Activated T-cell treated with anti-CD3 and anti-CD28 coated beads, Interleukin-2, amount 50 U/mL, for 72 hours (primary cell): ENCODE measurements at regions not wholly inside any gene's neighbourhood (a gene's known extent, or its start where the extent isn't known, plus 50 kb on each side); places are given as distances from the start of the nearest gene placed in this dataset.

Source experiments
- ATAC-seq, 2 donors: fragments of 150-1000 bp; cut with Tn5 transposase; replicated peaks in 1 of 2; 2 replicates each; pipeline ENCODE4 v1.10.0; 2021; ENCODE audit warnings: moderate library complexity in 2 of 2, mild to moderate bottlenecking in 1 of 2
- DNase-seq, 2 donors: peaks; one replicate each; pipeline ENCODE4 v3.0.0; 2021 to 2022; ENCODE audit warnings: mixed read lengths in 1 of 2
- H3K27ac Mint-ChIP-seq: one replicate; pipeline ENCODE4 v1.8.0; 2022; ENCODE audit warnings: mild to moderate bottlenecking, moderate library complexity, mixed read lengths
- H3K27me3 Mint-ChIP-seq: one replicate; pipeline ENCODE4 v1.8.0; 2022; ENCODE audit warnings: low read depth, mixed read lengths
- H3K36me3 Mint-ChIP-seq, 2 donors: one replicate each; pipeline ENCODE4 v1.8.0; 2022; ENCODE audit warnings: mixed read lengths in 2 of 2, mild to moderate bottlenecking in 1 of 2; ENCODE audit not compliant: insufficient read depth in 2 of 2
- H3K4me1 Mint-ChIP-seq: one replicate; pipeline ENCODE4 v1.8.0; 2022; ENCODE audit warnings: low read depth, mixed read lengths
- H3K4me3 Mint-ChIP-seq, 2 donors: one replicate each; pipeline ENCODE4 v1.8.0; 2022; ENCODE audit warnings: mild to moderate bottlenecking in 2 of 2, mixed read lengths in 2 of 2, moderate library complexity in 2 of 2
- H3K9me3 Mint-ChIP-seq, 2 donors: one replicate each; pipeline ENCODE4 v1.8.0; 2022; ENCODE audit warnings: mixed read lengths in 2 of 2

DNA sequence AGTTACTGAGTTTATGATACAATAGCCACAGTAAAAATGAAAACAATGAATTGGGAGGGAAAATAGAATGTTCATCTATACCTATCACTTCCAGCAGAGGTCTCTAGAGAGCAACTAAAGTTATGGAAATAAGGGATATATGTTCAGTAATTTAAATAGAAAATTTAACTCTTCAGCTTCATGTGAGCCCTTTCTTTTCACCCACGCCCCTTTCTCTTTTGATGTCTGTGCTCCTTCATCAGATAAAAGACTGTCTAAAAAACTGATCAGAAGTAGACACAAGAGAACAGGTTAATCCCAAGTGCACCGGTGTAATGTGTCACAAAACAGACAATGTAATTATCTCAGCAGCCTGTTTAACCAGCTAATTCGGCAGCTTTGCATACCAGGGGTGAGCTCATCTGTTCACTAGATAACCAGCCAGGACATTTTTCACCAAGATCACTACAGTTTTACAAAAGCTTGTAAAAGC lies 238.5 kb upstream of the ERBB4 start:
- H3K9me3 Mint-ChIP-seq: no peaks in the 10 kb centered on the region
- no peak overlapping the region for H3K4me3 Mint-ChIP-seq
- H3K36me3 Mint-ChIP-seq: no peaks in the 10 kb centered on the region
- H3K27ac Mint-ChIP-seq: no peak overlapping the region
- H3K4me1 Mint-ChIP-seq: no peaks in the 10 kb centered on the region
- ATAC-seq (no peak), DNase-seq (no peak)
- H3K27me3 Mint-ChIP-seq: peaks cover 6% of the 10 kb centered on the region

DNA sequence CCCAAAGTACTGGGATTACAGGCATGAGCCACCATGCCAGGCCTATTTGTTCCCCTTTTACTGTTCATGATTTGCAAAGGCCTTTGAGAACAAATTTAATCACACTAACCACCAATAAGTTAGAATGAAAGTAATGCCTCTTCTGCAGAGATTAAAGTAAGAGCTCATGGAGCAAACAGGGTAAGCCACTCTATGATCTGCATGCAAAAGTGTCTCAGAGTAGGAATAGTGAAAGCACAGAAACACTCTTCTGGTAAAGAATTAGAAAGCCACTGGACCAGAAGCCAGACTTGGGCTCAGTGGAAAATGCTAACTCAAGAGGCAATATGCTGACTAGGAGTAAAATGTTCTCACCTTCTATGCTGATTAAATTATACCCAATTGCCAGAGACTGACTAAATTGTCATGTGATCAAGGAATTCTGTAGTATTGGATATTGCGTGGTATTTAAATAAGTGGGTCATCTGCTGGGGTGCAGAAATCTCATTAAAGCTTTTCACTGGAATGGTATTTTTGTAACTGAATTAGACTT lies 235.3 kb upstream of the ERBB4 start:
- Mint-ChIP-seq H3K9me3 (no peaks in the 10 kb centered on the region), H3K36me3 (no peaks in the 10 kb centered on the region), H3K27ac (no peak overlapping the region), H3K4me3 (no peak overlapping the region), H3K27me3 (no peaks in the 10 kb centered on the region), H3K4me1 (no peaks in the 10 kb centered on the region)
- ATAC-seq (peak in 1 of 2 donors; percentile 17), DNase-seq (no peak)

DNA sequence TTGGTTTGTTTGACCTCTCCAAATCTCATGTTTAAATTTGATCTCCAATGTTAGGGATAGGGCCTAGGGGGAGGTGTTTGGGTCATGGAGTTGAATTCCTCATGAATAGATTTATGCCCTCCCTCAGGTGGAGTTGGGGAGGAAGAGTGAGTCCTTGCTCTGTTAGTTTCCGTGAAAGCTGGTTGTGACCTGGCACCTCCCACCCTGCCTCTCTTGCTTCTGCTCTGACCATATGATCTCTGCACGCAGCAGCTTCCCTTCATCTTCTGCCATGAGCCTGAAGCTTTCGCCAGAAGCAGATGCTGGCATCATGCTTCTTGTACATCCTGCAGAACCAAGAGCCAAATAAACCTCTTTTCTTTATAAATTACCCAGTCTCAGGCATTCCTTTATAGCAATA lies 231.6 kb upstream of the ERBB4 start:
- Mint-ChIP-seq H3K36me3 (no peaks in the 10 kb centered on the region), H3K27ac (no peak overlapping the region), H3K4me1 (no peaks in the 10 kb centered on the region), H3K27me3 (no peaks in the 10 kb centered on the region), H3K9me3 (no peaks in the 10 kb centered on the region), H3K4me3 (no peak overlapping the region)
- DNase-seq (no peak), ATAC-seq (no peak)

DNA sequence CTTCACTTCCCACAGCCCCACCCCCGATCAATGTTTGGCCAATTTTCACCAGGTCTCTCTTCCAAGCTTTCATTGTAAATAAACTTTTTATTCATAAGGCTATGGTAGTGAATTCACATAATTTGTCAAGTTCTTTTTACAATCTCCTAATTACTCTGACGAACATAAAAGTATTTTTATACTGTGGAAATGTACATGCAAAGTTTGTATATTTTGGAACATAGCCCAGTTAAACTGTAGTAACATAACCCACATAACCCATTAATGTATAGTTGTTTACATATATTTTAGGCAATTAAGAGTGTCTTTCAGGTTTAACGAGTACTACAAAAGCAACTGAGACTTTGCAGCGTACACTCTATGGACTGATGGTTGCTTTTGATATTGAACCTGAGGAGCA lies 228.3 kb upstream of the ERBB4 start:
- H3K36me3 Mint-ChIP-seq: no peaks in the 10 kb centered on the region
- DNase-seq (no peak), ATAC-seq (no peak)
- no peaks in the 10 kb centered on the region for H3K27me3 Mint-ChIP-seq
- H3K4me3 Mint-ChIP-seq: no peak overlapping the region
- no peak overlapping the region for H3K27ac Mint-ChIP-seq
- no peaks in the 10 kb centered on the region for H3K9me3 Mint-ChIP-seq
- H3K4me1 Mint-ChIP-seq: no peaks in the 10 kb centered on the region

DNA sequence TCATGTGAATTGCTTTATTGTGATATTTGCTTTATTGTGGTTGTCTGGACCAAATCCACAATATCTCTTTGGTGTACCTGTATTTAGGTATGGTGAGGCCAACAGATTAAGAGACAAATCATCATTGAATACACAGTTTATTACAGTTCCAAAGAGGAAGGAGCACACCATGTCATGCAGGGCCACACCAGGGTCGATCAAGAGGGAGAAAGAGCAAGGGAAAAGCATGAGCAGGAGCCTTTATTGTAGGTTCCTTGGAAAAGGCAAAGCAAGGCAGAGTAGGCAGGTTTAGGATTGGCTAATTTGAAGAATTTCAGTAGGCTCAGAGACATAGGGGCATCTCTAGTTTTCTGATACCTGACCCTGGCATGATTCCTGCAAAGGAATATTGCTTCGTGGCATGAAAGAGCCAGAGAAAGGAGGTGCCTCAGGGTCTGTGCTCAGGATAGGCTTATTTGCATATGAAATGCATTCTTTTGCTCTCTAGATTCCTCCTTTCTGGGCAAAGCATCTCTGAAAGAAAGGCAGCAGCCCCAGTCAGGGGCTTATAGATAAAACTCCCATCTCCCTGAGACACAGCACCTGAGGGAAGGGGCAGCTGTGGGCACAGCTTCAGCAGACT lies 214.2 kb upstream of the ERBB4 start:
- H3K4me1 Mint-ChIP-seq: no peaks in the 10 kb centered on the region
- no peak for DNase-seq
- no peak overlapping the region for H3K27ac Mint-ChIP-seq
- H3K27me3 Mint-ChIP-seq: no peaks in the 10 kb centered on the region
- peaks cover 0 to 12% of the 10 kb centered on the region in 2 donors for H3K36me3 Mint-ChIP-seq
- ATAC-seq: no peak
- H3K9me3 Mint-ChIP-seq: peaks cover 9 to 14% of the 10 kb centered on the region in 2 donors
- H3K4me3 Mint-ChIP-seq: no peak overlapping the region

DNA sequence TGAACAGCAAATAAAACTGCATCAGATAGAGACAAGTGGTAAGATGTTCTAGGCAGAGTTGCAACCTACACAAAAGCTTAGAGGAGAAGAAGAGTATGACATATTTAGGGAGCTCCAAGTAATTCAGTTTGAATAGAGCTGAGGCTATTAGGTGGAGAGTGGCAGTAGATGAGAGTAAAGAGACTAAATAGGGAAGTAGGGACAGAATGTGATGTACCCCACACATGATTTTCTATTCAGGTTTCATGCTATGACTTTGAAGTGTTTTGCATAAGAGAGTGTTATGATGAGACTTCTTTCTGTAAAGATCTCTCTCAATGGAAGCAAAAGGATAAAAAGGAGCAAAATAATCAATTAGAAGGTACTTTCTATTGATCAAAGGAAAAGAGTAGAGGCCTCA lies 206.8 kb upstream of the ERBB4 start:
- no peak for ATAC-seq
- H3K4me1 Mint-ChIP-seq: no peaks in the 10 kb centered on the region

DNA sequence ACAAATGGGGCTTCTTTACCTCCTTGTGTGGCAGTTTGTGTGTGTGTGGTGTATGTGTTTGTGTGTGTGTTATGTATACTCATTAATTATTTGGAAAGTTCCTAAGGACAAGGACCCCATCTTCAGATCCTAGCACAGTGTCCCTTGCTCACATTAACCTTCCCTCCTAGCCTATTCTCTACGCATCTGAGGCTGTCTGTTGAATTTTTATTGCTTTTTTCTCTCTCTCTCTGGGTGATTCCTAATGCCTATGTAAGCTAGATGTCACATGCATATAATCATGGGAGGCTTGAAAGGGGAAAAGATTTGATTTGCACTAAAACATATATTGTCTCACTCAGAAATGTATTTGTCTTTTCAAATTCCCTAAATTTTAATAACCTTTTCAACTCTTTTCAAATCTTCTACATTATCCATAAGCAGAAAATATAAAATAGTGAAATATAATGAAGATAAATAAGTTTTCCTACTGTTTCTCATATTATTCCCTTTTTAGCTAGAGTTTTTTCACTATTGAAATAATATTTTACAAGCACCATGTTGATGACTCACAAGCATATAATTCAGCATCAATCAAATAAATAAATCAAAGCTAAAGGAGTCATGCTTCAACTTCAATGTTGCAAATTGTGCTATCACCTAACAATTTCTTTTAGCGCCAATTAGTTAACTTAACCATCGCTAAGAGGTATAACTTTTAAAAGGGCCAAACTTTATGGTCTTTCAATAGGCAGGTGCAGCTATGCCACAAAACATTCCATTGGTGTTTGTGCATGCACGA lies 199.0 kb upstream of the ERBB4 start:
- Mint-ChIP-seq H3K27ac (no peak overlapping the region), H3K27me3 (peaks cover 7% of the 10 kb centered on the region), H3K4me1 (no peaks in the 10 kb centered on the region), H3K9me3 (no peaks in the 10 kb centered on the region), H3K36me3 (no peaks in the 10 kb centered on the region), H3K4me3 (no peak overlapping the region)
- ATAC-seq: no peak
- DNase-seq: no peak

More for the DNA sequence above, 206.8 kb upstream of the ERBB4 start:
- Mint-ChIP-seq H3K27me3 (no peaks in the 10 kb centered on the region), H3K36me3 (no peaks in the 10 kb centered on the region), H3K9me3 (peaks cover under 1 to 2% of the 10 kb centered on the region in 2 donors), H3K4me3 (no peak overlapping the region), H3K27ac (no peak overlapping the region)
- DNase-seq: no peak

DNA sequence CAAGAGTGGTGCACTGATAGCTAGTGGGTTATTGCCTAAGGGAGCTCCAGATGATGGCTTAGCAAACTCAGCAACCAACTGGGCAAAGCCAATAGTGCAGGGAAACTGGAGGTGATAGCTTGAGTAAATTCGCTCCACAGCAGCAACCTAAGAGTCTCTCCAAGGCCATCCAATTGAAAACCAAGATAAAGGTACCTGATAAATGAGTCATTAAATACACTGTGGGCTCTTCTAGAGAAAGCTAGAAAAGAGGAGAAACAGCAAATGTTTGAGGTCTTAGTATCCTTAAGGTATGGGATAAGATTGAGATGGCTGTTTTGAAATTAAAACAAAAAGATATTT lies 197.8 kb upstream of the ERBB4 start:
- Mint-ChIP-seq H3K27me3 (peaks cover 7% of the 10 kb centered on the region), H3K27ac (no peak overlapping the region), H3K36me3 (no peaks in the 10 kb centered on the region), H3K4me1 (peaks cover under 1% of the 10 kb centered on the region), H3K9me3 (no peaks in the 10 kb centered on the region), H3K4me3 (no peak overlapping the region)
- DNase-seq (no peak), ATAC-seq (no peak)

DNA sequence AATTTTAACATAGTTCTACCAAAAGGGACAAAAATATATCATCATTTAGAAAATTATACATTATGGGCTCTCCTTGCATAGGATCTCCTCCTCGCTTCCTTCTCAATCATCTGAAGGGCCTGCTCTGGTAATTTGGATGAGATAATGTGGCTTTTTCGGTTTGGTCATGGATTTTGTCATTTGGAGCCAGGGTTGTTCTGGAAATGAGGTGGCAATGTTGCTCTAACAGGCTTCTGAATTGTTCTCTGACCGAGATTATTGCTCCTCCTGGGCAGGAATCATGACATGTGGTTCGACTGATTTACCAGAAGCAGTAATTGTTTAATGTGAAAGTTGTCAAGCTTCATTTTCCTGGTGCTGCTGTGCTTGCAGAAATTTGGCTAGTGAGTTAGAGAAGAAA lies 194.7 kb upstream of the ERBB4 start:
- Mint-ChIP-seq H3K4me1 (peaks cover 13% of the 10 kb centered on the region), H3K4me3 (no peak overlapping the region), H3K27ac (no peak overlapping the region), H3K36me3 (no peaks in the 10 kb centered on the region), H3K27me3 (peaks cover 13% of the 10 kb centered on the region), H3K9me3 (no peaks in the 10 kb centered on the region)
- ATAC-seq (peak in 1 of 2 donors; percentile 21), DNase-seq (no peak)

DNA sequence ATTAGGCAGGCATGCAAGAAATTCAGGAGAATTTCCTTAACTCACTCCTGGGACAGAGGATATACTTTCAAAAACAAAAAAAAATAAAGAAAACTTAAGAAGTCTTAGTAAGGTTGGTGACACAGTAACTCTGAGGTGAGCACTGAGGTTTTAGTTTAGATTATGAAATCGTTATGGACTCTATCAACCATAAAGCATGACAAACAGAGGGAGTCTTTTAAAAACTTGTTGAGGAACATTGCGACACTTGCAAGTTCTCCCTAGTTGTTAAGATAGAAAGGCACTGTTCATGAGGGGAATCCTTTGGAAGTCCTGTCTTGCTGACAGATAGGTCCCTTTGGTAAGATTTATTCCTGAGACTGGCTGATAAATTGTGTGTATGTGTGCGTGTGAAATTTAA lies 194.3 kb upstream of the ERBB4 start:
- Mint-ChIP-seq H3K4me1 (peaks cover 16% of the 10 kb centered on the region), H3K4me3 (no peak overlapping the region), H3K36me3 (no peaks in the 10 kb centered on the region), H3K9me3 (no peaks in the 10 kb centered on the region), H3K27me3 (peaks cover 13% of the 10 kb centered on the region), H3K27ac (no peak overlapping the region)
- DNase-seq (no peak), ATAC-seq (no peak)

DNA sequence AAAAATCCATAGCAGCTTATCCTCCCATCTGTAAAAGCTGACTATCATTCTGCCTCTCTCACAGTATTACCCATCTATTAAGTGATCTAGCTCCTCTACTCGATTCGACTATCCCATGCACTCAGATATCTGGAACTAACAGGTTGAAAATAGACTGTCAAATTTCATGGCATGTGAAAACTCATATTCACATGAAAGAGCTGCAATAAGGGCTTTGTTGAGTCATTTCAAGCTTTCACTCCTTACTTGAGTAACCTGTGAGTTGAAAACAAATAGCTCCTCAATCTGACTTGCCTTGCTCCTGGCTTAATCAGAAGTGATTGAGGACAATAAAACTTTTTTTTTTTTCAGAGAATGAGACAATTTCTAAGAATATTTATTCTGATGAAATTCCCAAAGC lies 192.4 kb upstream of the ERBB4 start:
- H3K36me3 Mint-ChIP-seq: no peaks in the 10 kb centered on the region
- peaks cover 26% of the 10 kb centered on the region for H3K4me1 Mint-ChIP-seq
- H3K4me3 Mint-ChIP-seq: peak overlapping the region in 1 of 2 donors; percentile 6
- peak; percentile 78 to 79 for ATAC-seq
- DNase-seq: peak in 1 of 2 donors; percentile 2
- H3K9me3 Mint-ChIP-seq: no peaks in the 10 kb centered on the region
- H3K27ac Mint-ChIP-seq: no peak overlapping the region
- H3K27me3 Mint-ChIP-seq: peaks cover 13% of the 10 kb centered on the region

DNA sequence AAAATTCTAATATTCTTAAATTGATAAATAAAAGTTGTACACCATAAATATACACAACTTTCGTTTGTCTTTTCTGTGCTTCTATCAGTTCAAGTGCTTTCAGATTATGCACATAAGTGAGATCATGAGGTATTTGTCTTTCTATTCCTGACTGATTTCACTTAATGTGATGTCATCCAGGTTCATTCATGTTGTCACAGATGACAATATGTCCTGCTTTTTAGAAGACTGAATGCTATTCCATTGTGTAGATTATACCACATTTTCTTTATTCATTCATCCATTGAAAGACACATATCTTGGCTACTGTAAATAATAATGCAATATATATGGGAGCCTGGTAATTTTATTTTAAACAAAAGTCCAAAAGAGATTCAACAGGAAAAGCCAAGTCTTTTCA lies 190.1 kb upstream of the ERBB4 start:
- Mint-ChIP-seq H3K27me3 (peaks cover 11% of the 10 kb centered on the region), H3K27ac (no peak overlapping the region), H3K4me3 (no peak overlapping the region), H3K36me3 (peaks cover 0 to 8% of the 10 kb centered on the region in 2 donors), H3K9me3 (no peaks in the 10 kb centered on the region), H3K4me1 (peaks cover 26% of the 10 kb centered on the region)
- ATAC-seq (no peak), DNase-seq (no peak)

DNA sequence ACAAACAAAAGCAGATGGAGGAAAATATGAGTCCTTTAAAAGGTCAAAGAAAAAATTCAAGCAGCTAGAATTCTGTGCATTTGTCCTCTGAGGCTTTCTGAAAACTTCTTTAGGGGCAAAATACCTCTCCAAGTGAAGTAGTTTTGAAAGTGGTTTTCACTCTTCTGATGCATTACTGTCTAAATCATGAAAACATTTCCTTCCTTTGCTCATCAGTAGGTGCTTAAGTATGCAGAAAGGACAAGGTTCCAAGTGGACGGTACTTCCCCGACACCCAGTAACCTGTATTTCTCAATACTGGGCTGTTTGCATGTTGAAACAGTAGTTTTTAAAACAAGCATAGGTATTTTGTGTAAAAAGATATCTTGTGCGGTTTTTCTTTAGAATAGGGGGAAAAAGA lies 189.1 kb upstream of the ERBB4 start:
- ATAC-seq (peak; percentile 69 to 91), DNase-seq (peak; percentile 7 to 8)
- Mint-ChIP-seq H3K27me3 (peaks cover 6% of the 10 kb centered on the region), H3K27ac (no peak overlapping the region), H3K36me3 (peaks cover 0 to 8% of the 10 kb centered on the region in 2 donors), H3K9me3 (no peaks in the 10 kb centered on the region), H3K4me1 (peaks cover 31% of the 10 kb centered on the region), H3K4me3 (peak overlapping the region in 1 of 2 donors; percentile 59)
